Germinal center (tissue), 1 donor: ENCODE measurements at regions not wholly inside any gene's neighbourhood (a gene's known extent, or its start where the extent isn't known, plus 50 kb on each side); places are given as distances from the start of the nearest gene placed in this dataset.
"Not testable (repeated sequence)": the region's sequence is repeated elsewhere in the genome, so short reads cannot be mapped to it uniquely, and the experiment has no call there.

Experiments
- DNase-seq: peaks from one replicate; pipeline ENCODE4 v3.0.0; 2012; ENCODE audit warnings: mixed read lengths, low spot score

GRCh38 chr7:8809320-8809719 lies 375.9 kb downstream of the NXPH1 start:
- no peak for DNase-seq

- DNase-seq = no peak
Measured at GRCh38 chr7:8817448-8818036, 384.1 kb downstream of the NXPH1 start.

GRCh38 chr7:8818406-8818805 lies 385.0 kb downstream of the NXPH1 start:
- DNase-seq = no peak

- no peak for DNase-seq
Measured at GRCh38 chr7:8822595-8822994, 389.2 kb downstream of the NXPH1 start.

GRCh38 chr7:8823486-8823885 lies 390.1 kb downstream of the NXPH1 start:
- no peak for DNase-seq

GRCh38 chr7:8827329-8827728 lies 393.9 kb downstream of the NXPH1 start:
- no peak for DNase-seq

- no peak for DNase-seq
Measured at GRCh38 chr7:8829100-8829499, 395.7 kb downstream of the NXPH1 start.

- DNase-seq = no peak
Measured at GRCh38 chr7:8831376-8831775, 398.0 kb downstream of the NXPH1 start.

- no peak for DNase-seq
Measured at GRCh38 chr7:8833355-8833754, 399.9 kb downstream of the NXPH1 start.

GRCh38 chr7:8841171-8841570 lies 407.8 kb downstream of the NXPH1 start:
- DNase-seq = no peak

GRCh38 chr7:8871716-8872115 lies 438.3 kb downstream of the NXPH1 start:
- no peak for DNase-seq

GRCh38 chr7:8881916-8882315 lies 448.5 kb downstream of the NXPH1 start:
- no peak for DNase-seq

- no peak for DNase-seq
Measured at GRCh38 chr7:8885480-8886000, 452.1 kb downstream of the NXPH1 start.

- DNase-seq = not testable (repeated sequence)
Measured at GRCh38 chr7:8890346-8890745, 456.9 kb downstream of the NXPH1 start.

GRCh38 chr7:8893775-8894174 lies 460.4 kb downstream of the NXPH1 start:
- DNase-seq = no peak

GRCh38 chr7:8906396-8907075 lies 473.1 kb downstream of the NXPH1 start:
- DNase-seq = no peak

- no peak for DNase-seq
Measured at GRCh38 chr7:8908889-8909288, 475.5 kb downstream of the NXPH1 start.

- DNase-seq = no peak
Measured at GRCh38 chr7:8913682-8914081, 480.3 kb downstream of the NXPH1 start.

- no peak for DNase-seq
Measured at GRCh38 chr7:8921807-8922206, 488.4 kb downstream of the NXPH1 start.

GRCh38 chr7:8922726-8923125 lies 489.3 kb downstream of the NXPH1 start:
- no peak for DNase-seq

GRCh38 chr7:8923164-8923806 lies 489.9 kb downstream of the NXPH1 start:
- DNase-seq = no peak

- DNase-seq = no peak
Measured at GRCh38 chr7:8931906-8932646, 498.7 kb downstream of the NXPH1 start.

GRCh38 chr7:8932751-8933150 lies 499.3 kb downstream of the NXPH1 start:
- no peak for DNase-seq
